ENCODE measurements at regions not wholly inside any gene's neighbourhood (a gene's known extent, or its start where the extent isn't known, plus 50 kb on each side); places are given as distances from the start of the nearest gene placed in this dataset.

DNA sequence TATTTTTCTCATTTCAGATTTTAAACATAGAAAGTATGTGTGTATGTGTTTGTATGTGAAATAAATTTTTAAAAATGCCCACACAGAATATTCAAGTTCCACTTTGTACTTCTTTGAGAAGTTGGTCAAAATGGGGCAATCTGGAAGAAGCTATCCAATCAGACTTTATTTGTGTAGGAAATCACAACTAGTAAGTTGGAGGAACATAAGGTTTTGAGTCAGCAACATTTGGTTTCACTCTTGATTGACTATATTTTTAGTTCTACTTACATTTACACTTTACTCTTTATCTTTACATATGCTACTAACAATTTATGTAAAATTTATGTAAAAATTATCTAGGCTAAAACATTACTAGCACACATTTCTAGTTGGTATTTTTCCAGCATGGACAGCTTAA is 128.1 kb downstream of the ATXN7L3B start:
- TF ChIP-seq ZNF8 (CRISPR knock-in tag; IDR thresholded peaks at IDR 0.05) (no peak), TCF4 (CRISPR knock-in tag; IDR thresholded peaks at IDR 0.05; ENCODE audit: borderline replicate concordance) (no peak), ESRRG (CRISPR knock-in tag; IDR thresholded peaks at IDR 0.05) (no peak), TOX (CRISPR knock-in tag; IDR thresholded peaks at IDR 0.05; ENCODE audit: borderline replicate concordance) (no peak), CSDC2 (CRISPR knock-in tag; IDR thresholded peaks at IDR 0.05) (no peak), ZC3H10 (CRISPR knock-in tag; IDR thresholded peaks at IDR 0.05) (no peak), ZNF565 (CRISPR knock-in tag; conservative IDR thresholded peaks at IDR 0.05; ENCODE audit: low read depth) (no peak), ZFP3 (CRISPR knock-in tag; IDR thresholded peaks at IDR 0.05) (no peak), ZFP30 (CRISPR knock-in tag; IDR thresholded peaks at IDR 0.05) (no peak), RARB (CRISPR knock-in tag; IDR thresholded peaks at IDR 0.05) (no peak), ARNTL (CRISPR knock-in tag; IDR thresholded peaks at IDR 0.05; ENCODE audit: borderline replicate concordance, low read depth) (no peak)
- TF ChIP-seq, protein P1, sequence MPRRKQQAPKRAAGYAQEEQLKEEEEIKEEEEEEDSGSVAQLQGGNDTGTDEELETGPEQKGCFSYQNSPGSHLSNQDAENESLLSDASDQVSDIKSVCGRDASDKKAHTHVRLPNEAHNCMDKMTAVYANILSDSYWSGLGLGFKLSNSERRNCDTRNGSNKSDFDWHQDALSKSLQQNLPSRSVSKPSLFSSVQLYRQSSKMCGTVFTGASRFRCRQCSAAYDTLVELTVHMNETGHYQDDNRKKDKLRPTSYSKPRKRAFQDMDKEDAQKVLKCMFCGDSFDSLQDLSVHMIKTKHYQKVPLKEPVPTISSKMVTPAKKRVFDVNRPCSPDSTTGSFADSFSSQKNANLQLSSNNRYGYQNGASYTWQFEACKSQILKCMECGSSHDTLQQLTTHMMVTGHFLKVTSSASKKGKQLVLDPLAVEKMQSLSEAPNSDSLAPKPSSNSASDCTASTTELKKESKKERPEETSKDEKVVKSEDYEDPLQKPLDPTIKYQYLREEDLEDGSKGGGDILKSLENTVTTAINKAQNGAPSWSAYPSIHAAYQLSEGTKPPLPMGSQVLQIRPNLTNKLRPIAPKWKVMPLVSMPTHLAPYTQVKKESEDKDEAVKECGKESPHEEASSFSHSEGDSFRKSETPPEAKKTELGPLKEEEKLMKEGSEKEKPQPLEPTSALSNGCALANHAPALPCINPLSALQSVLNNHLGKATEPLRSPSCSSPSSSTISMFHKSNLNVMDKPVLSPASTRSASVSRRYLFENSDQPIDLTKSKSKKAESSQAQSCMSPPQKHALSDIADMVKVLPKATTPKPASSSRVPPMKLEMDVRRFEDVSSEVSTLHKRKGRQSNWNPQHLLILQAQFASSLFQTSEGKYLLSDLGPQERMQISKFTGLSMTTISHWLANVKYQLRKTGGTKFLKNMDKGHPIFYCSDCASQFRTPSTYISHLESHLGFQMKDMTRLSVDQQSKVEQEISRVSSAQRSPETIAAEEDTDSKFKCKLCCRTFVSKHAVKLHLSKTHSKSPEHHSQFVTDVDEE (CRISPR knock-in tag; IDR thresholded peaks at IDR 0.05): no peak
- TF ChIP-seq, protein P2, sequence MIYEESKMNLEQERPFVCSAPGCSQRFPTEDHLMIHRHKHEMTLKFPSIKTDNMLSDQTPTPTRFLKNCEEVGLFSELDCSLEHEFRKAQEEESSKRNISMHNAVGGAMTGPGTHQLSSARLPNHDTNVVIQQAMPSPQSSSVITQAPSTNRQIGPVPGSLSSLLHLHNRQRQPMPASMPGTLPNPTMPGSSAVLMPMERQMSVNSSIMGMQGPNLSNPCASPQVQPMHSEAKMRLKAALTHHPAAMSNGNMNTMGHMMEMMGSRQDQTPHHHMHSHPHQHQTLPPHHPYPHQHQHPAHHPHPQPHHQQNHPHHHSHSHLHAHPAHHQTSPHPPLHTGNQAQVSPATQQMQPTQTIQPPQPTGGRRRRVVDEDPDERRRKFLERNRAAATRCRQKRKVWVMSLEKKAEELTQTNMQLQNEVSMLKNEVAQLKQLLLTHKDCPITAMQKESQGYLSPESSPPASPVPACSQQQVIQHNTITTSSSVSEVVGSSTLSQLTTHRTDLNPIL (CRISPR knock-in tag; IDR thresholded peaks at IDR 0.05; ENCODE audit: low read depth): no peak
- TF ChIP-seq, protein P3, sequence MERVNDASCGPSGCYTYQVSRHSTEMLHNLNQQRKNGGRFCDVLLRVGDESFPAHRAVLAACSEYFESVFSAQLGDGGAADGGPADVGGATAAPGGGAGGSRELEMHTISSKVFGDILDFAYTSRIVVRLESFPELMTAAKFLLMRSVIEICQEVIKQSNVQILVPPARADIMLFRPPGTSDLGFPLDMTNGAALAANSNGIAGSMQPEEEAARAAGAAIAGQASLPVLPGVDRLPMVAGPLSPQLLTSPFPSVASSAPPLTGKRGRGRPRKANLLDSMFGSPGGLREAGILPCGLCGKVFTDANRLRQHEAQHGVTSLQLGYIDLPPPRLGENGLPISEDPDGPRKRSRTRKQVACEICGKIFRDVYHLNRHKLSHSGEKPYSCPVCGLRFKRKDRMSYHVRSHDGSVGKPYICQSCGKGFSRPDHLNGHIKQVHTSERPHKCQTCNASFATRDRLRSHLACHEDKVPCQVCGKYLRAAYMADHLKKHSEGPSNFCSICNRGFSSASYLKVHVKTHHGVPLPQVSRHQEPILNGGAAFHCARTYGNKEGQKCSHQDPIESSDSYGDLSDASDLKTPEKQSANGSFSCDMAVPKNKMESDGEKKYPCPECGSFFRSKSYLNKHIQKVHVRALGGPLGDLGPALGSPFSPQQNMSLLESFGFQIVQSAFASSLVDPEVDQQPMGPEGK (CRISPR knock-in tag; IDR thresholded peaks at IDR 0.05; ENCODE audit: borderline replicate concordance): no peak
